GM21786 (cell line): ENCODE measurements at regions not wholly inside any gene's neighbourhood (a gene's known extent, or its start where the extent isn't known, plus 50 kb on each side); places are given as distances from the start of the nearest gene placed in this dataset.
A peak's percentile ranks its signal among the peaks of the same experiment; 100 is the strongest.

Experiments used
- ATAC-seq: cut with Tn5 transposase; IDR thresholded peaks from one replicate; pipeline ENCODE4 v1.9.1; 2021; ENCODE audit not compliant: unreplicated experiment

- ATAC-seq = no peak
These were observed 384.1 kb upstream of the PLXNA2 start for GRCh38 chr1:208628022-208628914.

- ATAC-seq = no peak
These were observed 386.9 kb upstream of the PLXNA2 start for GRCh38 chr1:208631092-208631491.

- ATAC-seq = no peak
These were observed 387.3 kb upstream of the PLXNA2 start for GRCh38 chr1:208631506-208631905.

GRCh38 chr1:208634346-208635140 is 390.4 kb upstream of the PLXNA2 start:
- no peak for ATAC-seq

GRCh38 chr1:208637181-208637580 is 393.0 kb upstream of the PLXNA2 start:
- no peak for ATAC-seq

DNA sequence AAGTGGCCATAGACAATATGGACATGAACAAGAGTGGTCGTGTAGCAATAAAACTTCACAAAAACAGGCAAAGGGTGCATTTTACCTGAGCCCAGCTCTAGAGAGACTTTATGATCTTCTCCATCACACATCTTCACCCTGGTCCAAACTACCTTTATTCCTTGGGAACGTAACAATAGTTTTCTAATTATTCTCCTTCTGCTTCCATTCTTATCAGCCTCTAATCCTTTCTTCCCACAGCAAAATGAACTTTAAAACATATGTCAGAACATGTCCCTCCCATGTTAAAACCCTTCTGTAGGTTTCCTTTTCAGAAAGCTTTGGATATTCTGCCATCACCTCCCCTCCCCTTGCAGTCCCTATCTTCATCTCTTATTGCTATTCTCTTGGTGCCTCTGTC is 395.2 kb upstream of the PLXNA2 start:
- no peak for ATAC-seq

DNA sequence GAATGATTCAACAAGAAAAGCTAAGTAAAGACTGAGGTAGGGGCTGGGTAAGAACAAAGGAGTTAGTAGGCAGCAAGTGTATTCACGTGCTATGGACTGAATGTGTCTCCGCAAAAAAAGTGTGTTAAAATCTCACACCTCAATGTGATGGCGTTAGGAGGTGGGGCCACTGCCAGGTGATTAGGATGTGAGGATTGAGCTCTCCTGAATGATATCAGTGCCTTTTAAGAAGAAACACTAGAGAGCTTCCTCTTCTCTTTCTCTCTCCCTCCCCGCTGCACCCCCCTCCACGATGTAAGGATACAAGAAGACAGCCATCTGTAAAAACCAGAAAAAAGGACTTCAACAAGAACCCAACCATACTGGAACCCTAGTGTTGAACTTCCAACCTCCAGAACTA is 396.1 kb upstream of the PLXNA2 start:
- ATAC-seq = no peak

GRCh38 chr1:208641579-208642280 is 397.5 kb upstream of the PLXNA2 start:
- ATAC-seq = no peak

GRCh38 chr1:208643005-208643597 is 398.9 kb upstream of the PLXNA2 start:
- no peak for ATAC-seq

- ATAC-seq = no peak
These were observed 400.4 kb upstream of the PLXNA2 start for GRCh38 chr1:208644401-208645160.

- no peak for ATAC-seq
These were observed 402.2 kb upstream of the PLXNA2 start for GRCh38 chr1:208646431-208646830.

GRCh38 chr1:208648146-208648545 is 404.0 kb upstream of the PLXNA2 start:
- ATAC-seq = no peak

GRCh38 chr1:208652296-208653160 is 408.3 kb upstream of the PLXNA2 start:
- ATAC-seq = peak; percentile 84

DNA sequence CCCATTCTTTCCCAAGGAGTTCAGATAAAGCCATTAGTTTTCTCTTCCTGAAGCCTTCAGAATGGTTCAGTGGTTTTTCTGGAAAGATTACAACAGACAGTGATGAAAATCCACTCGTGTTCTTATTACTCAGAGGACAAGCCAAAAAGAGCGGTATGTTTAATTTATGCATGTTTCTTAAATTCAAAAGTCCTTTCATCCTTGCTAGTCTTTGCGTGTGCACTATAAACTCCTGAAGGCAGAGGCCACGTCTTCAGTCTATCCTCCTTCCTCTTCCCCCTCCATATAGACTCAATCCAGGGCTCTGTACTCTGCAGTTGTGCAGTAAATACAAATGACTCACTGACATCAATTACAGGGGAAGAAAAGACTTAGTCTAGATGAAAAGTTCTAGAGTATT is 409.2 kb upstream of the PLXNA2 start:
- no peak for ATAC-seq

GRCh38 chr1:208654241-208654640 is 410.1 kb upstream of the PLXNA2 start:
- no peak for ATAC-seq

- ATAC-seq = no peak
These were observed 421.8 kb upstream of the PLXNA2 start for GRCh38 chr1:208665936-208666335.

DNA sequence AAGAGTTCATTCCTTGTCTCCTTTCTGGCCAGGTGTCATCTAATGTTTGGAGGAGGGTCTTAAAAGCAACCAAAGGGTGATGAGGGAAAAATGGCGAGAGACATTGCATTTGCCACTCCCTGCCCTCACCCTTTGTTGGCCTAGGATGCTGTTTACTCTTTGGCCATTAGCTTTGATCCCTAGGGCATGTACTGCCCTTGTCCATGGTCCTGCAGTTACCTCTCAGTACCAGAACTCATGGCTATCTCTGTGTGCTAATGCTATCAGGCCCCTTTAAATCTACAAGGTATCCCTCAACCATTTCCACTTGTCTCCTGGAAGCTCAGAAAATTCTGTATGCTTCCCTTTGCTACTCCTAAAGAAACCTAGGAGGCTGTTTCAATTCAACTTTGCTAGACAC is 424.8 kb upstream of the PLXNA2 start:
- no peak for ATAC-seq

DNA sequence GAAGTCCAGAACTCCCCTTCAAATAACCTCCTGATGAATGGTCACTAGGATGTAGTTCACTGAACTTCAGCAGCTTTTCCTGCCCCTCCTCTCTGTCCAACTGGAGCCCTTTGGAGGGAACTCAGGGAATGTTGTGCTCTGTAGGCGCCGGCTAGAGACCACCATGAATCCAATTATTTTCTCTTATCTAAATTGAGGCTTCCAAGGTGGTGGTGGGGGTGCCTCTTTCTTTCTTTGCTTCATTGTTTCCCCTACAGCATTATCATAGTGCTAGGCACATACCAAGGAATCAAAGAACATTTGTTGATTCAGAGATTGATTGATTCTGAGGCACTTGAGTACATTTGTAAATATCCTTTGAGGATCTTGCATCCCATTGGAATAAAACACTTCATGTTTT is 426.6 kb upstream of the PLXNA2 start:
- no peak for ATAC-seq

DNA sequence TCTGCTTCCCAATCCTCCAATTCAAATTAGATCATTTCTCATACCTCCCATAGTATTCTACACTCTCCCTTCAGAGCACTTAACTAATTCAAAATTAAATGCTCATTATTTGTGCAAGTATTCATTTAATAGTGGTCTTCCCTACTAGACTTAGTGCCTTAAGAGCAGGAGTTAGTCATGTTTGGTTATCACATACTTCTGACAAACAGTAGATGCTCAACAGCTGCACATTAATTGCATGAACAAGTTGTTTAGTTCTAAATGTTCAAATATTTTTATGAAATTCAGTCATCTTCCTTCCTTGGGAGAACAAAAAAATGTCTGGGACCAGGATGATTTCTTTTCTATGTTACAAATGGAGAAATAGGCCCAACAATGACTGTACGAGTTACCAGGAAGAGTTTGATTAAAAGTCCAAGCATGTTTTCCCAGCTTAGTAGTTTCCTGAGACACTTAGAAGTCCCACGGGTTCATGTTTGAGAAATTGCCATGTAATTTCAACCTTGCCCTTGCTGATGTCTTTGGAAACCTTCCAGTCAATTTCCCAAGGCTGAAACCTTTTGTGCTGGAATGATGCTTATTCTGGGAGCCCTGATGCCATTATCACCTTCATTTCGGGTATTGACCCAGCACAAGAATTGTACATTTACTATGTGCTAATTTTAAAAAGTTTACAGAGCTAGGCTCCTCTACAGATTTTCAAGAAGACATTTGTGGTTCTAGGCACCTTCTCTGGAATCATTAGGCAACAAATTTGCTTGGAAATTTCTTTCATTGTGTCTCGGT is 437.9 kb upstream of the PLXNA2 start:
- ATAC-seq = no peak
